ENCODE measurements at regions not wholly inside any gene's neighbourhood (a gene's known extent, or its start where the extent isn't known, plus 50 kb on each side); places are given as distances from the start of the nearest gene placed in this dataset.

GRCh38 chr18:38307914-38308313, 742.3 kb upstream of the CELF4 start:
- TF ChIP-seq CTCF (IDR thresholded peaks at IDR 0.05) (no peak), EP300 (IDR thresholded peaks at IDR 0.05) (no peak), POLR2A (IDR thresholded peaks at IDR 0.05) (no peak)
